Esophagus squamous epithelium (tissue), 5 donors: ENCODE measurements at regions not wholly inside any gene's neighbourhood (a gene's known extent, or its start where the extent isn't known, plus 50 kb on each side); places are given as distances from the start of the nearest gene placed in this dataset.
"Not testable (repeated sequence)": the region's sequence is repeated elsewhere in the genome, so short reads cannot be mapped to it uniquely, and the experiment has no call there.

Experiments
- DNase-seq: peaks from one replicate; lab custom pipeline; 2025; lab: John Stamatoyannopoulos, UW
- H3K27ac ChIP-seq, 4 donors: fragments of 200-600 bp; sonication (generic); one replicate each; pipeline ENCODE4 v1.5.1; 2016 to 2019; ENCODE audit warnings: mild to moderate bottlenecking in 1 of 4
- H3K27me3 ChIP-seq, 4 donors: fragments of 200-600 bp; sonication (generic); 1 replicate in 3 of 4; 2 replicates in 1 of 4; pipeline versions ENCODE4 v1.5.1 to v1.6.0; 2017 to 2021; ENCODE audit warnings: antibody characterized with exemption in 1 of 4
- H3K36me3 ChIP-seq, 3 donors: fragments of 200-600 bp; sonication (generic); one replicate each; pipeline ENCODE4 v1.5.1; 2016 to 2019
- H3K4me1 ChIP-seq, 3 donors: fragments of 200-600 bp; sonication (generic); one replicate each; pipeline ENCODE4 v1.5.1; 2017 to 2019
- H3K4me3 ChIP-seq, 4 donors: fragments of 200-600 bp; sonication (generic); 1 replicate in 3 of 4; 2 replicates in 1 of 4; pipeline ENCODE4 v1.5.1; 2016 to 2019; ENCODE audit warnings: mild to moderate bottlenecking in 2 of 4, moderate library complexity in 1 of 4
- H3K9me3 ChIP-seq, 3 donors: fragments of 200-600 bp; sonication (generic); one replicate each; pipeline ENCODE4 v1.5.1; 2016 to 2019
- POLR2A ChIP-seq, 4 donors: fragments of 450-650 bp; IDR thresholded peaks; one replicate each; pipeline ENCODE4 v1.6.1; 2017; ENCODE audit warnings: antibody characterized with exemption in 4 of 4, mild to moderate bottlenecking in 4 of 4, moderate library complexity in 3 of 4
- WGBS, 2 donors: methylation state at CpG; one replicate each; pipeline ENCODE4 v1.1.5; 2018; 5-methylcytosine and 5-hydroxymethylcytosine counted together
- intact Hi-C: fragments of 100-400 bp; cut with DNase I; formaldehyde crosslinking; loops from one replicate; pipeline ENCODE4 v1.15.0; 2022
- TF ChIP-seq, protein P1 (sequence below), 6 experiments: fragments of 450-650 bp in 4 of 6; fragments of 200-600 bp in 2 of 6; sonication (generic) in 2 of 6; IDR thresholded peaks; one replicate each; pipeline ENCODE4 v1.5.1; 2016 to 2019; ENCODE audit warnings: antibody characterized with exemption in 6 of 6, mild to moderate bottlenecking in 4 of 6, moderate library complexity in 4 of 6
- donor health status: DM: yes; HTN: yes; CAD: no.

- TF ChIP-seq POLR2A (IDR thresholded peaks at IDR 0.05) = no peak
- TF ChIP-seq, protein P1, sequence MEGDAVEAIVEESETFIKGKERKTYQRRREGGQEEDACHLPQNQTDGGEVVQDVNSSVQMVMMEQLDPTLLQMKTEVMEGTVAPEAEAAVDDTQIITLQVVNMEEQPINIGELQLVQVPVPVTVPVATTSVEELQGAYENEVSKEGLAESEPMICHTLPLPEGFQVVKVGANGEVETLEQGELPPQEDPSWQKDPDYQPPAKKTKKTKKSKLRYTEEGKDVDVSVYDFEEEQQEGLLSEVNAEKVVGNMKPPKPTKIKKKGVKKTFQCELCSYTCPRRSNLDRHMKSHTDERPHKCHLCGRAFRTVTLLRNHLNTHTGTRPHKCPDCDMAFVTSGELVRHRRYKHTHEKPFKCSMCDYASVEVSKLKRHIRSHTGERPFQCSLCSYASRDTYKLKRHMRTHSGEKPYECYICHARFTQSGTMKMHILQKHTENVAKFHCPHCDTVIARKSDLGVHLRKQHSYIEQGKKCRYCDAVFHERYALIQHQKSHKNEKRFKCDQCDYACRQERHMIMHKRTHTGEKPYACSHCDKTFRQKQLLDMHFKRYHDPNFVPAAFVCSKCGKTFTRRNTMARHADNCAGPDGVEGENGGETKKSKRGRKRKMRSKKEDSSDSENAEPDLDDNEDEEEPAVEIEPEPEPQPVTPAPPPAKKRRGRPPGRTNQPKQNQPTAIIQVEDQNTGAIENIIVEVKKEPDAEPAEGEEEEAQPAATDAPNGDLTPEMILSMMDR (IDR thresholded peaks at IDR 0.05) = no peak
- no peak for DNase-seq
- H3K4me3 ChIP-seq = no peak overlapping the region
- H3K27ac ChIP-seq = no peak overlapping the region
- H3K36me3 ChIP-seq = no peaks in the 10 kb centered on the region
- H3K27me3 ChIP-seq = no peaks in the 10 kb centered on the region
- peaks cover 0 to 16% (median 7%) of the 10 kb centered on the region in 3 donors for H3K9me3 ChIP-seq
- H3K4me1 ChIP-seq = no peaks in the 10 kb centered on the region
- 43 to 50% methylated on average over 2 of the region's 2 CpGs for whole genome bisulfite sequencing, 2 donors
- intact Hi-C loops = no loop called here
These were observed 682.4 kb upstream of the CDH10 start for GRCh38 chr5:25327172-25327571.

DNA sequence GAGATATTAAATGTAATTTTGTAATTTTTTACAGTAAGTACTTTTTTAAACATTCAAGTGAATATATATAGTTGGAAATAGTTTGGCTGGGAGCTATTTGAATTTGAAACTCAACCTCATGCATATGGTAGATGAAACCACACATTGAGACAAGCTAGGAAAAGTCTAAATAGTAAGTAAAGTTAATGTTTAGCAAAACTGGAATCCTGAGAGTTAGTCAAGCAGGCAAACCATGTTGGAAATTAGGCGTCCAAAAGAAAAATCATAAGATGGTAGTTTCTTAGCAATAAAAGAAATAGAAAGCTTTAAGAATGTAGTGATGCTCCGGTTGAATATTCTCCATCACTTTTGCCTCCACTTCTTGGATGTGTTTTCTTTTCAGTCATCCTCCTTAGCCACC, 657.1 kb upstream of the CDH10 start:
- Histone ChIP-seq H3K27me3 (no peaks in the 10 kb centered on the region), H3K36me3 (no peaks in the 10 kb centered on the region), H3K27ac (no peak overlapping the region), H3K4me3 (no peak overlapping the region), H3K4me1 (no peaks in the 10 kb centered on the region), H3K9me3 (no peaks in the 10 kb centered on the region)
- DNase-seq = no peak
- 74 to 77% methylated on average over 2 of the region's 2 CpGs for WGBS, 2 donors
- intact Hi-C loops = no loop called here
- TF ChIP-seq, protein P1 (IDR thresholded peaks at IDR 0.05) = no peak
- TF ChIP-seq POLR2A (IDR thresholded peaks at IDR 0.05) = no peak

- intact Hi-C loops = no loop called here
- no peak for DNase-seq
- Histone ChIP-seq H3K4me3 (no peak overlapping the region), H3K27ac (no peak overlapping the region), H3K36me3 (no peaks in the 10 kb centered on the region), H3K27me3 (no peaks in the 10 kb centered on the region), H3K4me1 (no peaks in the 10 kb centered on the region), H3K9me3 (peaks cover 0 to 9% (median 7%) of the 10 kb centered on the region in 3 donors)
- TF ChIP-seq, protein P1 (IDR thresholded peaks at IDR 0.05) = no peak
- TF ChIP-seq POLR2A (IDR thresholded peaks at IDR 0.05) = no peak
- 46 to 58% methylated on average over 3 of the region's 3 CpGs for WGBS, 2 donors
These were observed 650.3 kb upstream of the CDH10 start for GRCh38 chr5:25295067-25295466.

DNA sequence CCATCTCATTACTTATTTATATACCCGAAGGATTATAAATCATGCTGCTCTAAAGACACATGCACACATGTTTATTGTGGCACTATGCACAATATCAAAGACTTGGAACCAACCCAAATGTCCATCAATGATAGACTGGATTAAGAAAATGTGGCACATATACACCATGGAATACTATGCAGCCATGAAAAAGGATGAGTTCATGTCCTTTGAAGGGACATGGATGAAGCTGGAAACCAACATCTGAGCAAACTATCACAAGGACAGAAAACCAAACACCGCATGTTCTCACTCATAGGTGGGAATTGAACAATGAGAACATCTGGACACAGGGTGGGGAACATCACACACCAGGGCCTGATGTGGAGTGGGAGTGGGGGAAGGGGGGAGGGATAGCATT, 645.0 kb upstream of the CDH10 start:
- H3K36me3 ChIP-seq, H3K4me3 ChIP-seq, H3K27ac ChIP-seq, DNase-seq, H3K27me3 ChIP-seq, intact Hi-C loops, H3K4me1 ChIP-seq: not testable (repeated sequence)
- H3K9me3 ChIP-seq = peaks cover 0 to 12% (median 9%) of the 10 kb centered on the region in 3 donors
- WGBS, 2 donors = 91 to 96% methylated on average over 2 of the region's 2 CpGs

- Histone ChIP-seq H3K4me3 (no peak overlapping the region), H3K36me3 (no peaks in the 10 kb centered on the region), H3K4me1 (no peaks in the 10 kb centered on the region), H3K27me3 (no peaks in the 10 kb centered on the region), H3K9me3 (peaks cover 0 to 5% (median 0%) of the 10 kb centered on the region in 3 donors), H3K27ac (no peak overlapping the region)
- 54 to 64% methylated on average over 3 of the region's 3 CpGs for WGBS, 2 donors
- intact Hi-C loops = no loop called here
- DNase-seq = no peak
- TF ChIP-seq, protein P1 (IDR thresholded peaks at IDR 0.05) = no peak
- TF ChIP-seq POLR2A (IDR thresholded peaks at IDR 0.05) = no peak
These were observed 641.5 kb upstream of the CDH10 start for GRCh38 chr5:25286319-25286718.

DNA sequence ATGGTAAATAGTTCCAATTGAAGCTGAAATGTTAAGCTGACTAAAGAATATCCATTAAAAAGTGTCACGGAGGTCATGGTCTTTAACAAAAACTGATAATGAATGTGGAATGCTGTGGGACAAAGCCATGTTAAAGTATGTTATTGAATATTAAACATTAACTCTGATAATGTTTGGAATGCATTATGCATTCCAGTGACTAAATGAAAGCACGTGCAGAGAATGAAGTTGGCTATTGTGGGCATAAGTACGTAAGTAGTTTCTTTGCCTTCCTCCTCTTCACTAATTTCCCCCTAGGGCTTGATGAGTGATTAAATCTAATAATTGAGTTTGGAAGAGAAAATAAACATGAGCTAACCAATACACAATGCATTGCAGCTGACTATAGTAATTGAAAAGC, 640.4 kb upstream of the CDH10 start:
- Histone ChIP-seq H3K9me3 (peaks cover 0 to 5% (median 0%) of the 10 kb centered on the region in 3 donors), H3K4me1 (no peaks in the 10 kb centered on the region), H3K27me3 (no peaks in the 10 kb centered on the region), H3K36me3 (no peaks in the 10 kb centered on the region), H3K4me3 (no peak overlapping the region), H3K27ac (no peak overlapping the region)
- 29 to 44% methylated on average over 3 of the region's 3 CpGs for WGBS, 2 donors
- DNase-seq = no peak
- TF ChIP-seq, protein P1 (IDR thresholded peaks at IDR 0.05) = no peak
- TF ChIP-seq POLR2A (IDR thresholded peaks at IDR 0.05) = no peak
- intact Hi-C loops = no loop called here

- H3K9me3 ChIP-seq = peaks cover 0 to 22% (median 0%) of the 10 kb centered on the region in 3 donors
- H3K27ac ChIP-seq, DNase-seq, H3K36me3 ChIP-seq, H3K27me3 ChIP-seq, H3K4me3 ChIP-seq, H3K4me1 ChIP-seq, intact Hi-C loops: not testable (repeated sequence)
- 88 to 95% methylated on average over 8 to 13 of the region's 14 CpGs for WGBS, 2 donors
These were observed 618.7 kb upstream of the CDH10 start for GRCh38 chr5:25263507-25263906.
